Stimulated activated CD4-positive, alpha-beta T cell treated with anti-CD3 and anti-CD28 coated beads, Interleukin-12 subunit alpha, Interleukin-12 subunit beta, amount 100 ng/mL, for 24 hours (primary cell): ENCODE measurements at regions not wholly inside any gene's neighbourhood (a gene's known extent, or its start where the extent isn't known, plus 50 kb on each side); places are given as distances from the start of the nearest gene placed in this dataset.
"Not testable (repeated sequence)": the region's sequence is repeated elsewhere in the genome, so short reads cannot be mapped to it uniquely, and the experiment has no call there.

Experiments
- DNase-seq, 2 experiments: peaks; one replicate each; pipeline ENCODE4 v3.0.0-alpha.2; 2020; ENCODE audit warnings: low read depth in 2 of 2

GRCh38 chr19:31881988-31882387 is 463.4 kb upstream of the ZNF507 start:
- no peak for DNase-seq

GRCh38 chr19:31882709-31883108 is 462.7 kb upstream of the ZNF507 start:
- DNase-seq: no peak

GRCh38 chr19:31883296-31883990 is 462.0 kb upstream of the ZNF507 start:
- DNase-seq: no peak

GRCh38 chr19:31885280-31885853 is 460.0 kb upstream of the ZNF507 start:
- no peak for DNase-seq

- no peak for DNase-seq
Observed at GRCh38 chr19:31890230-31890629, 455.2 kb upstream of the ZNF507 start.

- DNase-seq: no peak
Observed at GRCh38 chr19:31892060-31892459, 453.4 kb upstream of the ZNF507 start.

GRCh38 chr19:31893491-31893890 is 451.9 kb upstream of the ZNF507 start:
- DNase-seq: not testable (repeated sequence)

GRCh38 chr19:31894451-31894850 is 451.0 kb upstream of the ZNF507 start:
- no peak for DNase-seq

- no peak for DNase-seq
Observed at GRCh38 chr19:31897292-31897691, 448.1 kb upstream of the ZNF507 start.

- no peak for DNase-seq
Observed at GRCh38 chr19:31900991-31901390, 444.4 kb upstream of the ZNF507 start.

- DNase-seq: no peak
Observed at GRCh38 chr19:31902821-31903220, 442.6 kb upstream of the ZNF507 start.

- no peak for DNase-seq
Observed at GRCh38 chr19:31903979-31904378, 441.4 kb upstream of the ZNF507 start.

GRCh38 chr19:31906111-31906871 is 439.1 kb upstream of the ZNF507 start:
- no peak for DNase-seq

GRCh38 chr19:31907661-31908060 is 437.7 kb upstream of the ZNF507 start:
- no peak for DNase-seq

GRCh38 chr19:31908080-31908479 is 437.3 kb upstream of the ZNF507 start:
- no peak for DNase-seq

GRCh38 chr19:31908496-31909225 is 436.7 kb upstream of the ZNF507 start:
- DNase-seq: no peak

- DNase-seq: no peak
Observed at GRCh38 chr19:31910224-31910623, 435.2 kb upstream of the ZNF507 start.

GRCh38 chr19:31911577-31911976 is 433.8 kb upstream of the ZNF507 start:
- no peak for DNase-seq

- DNase-seq: no peak
Observed at GRCh38 chr19:31913103-31913661, 432.2 kb upstream of the ZNF507 start.

GRCh38 chr19:31930401-31930800 is 415.0 kb upstream of the ZNF507 start:
- no peak for DNase-seq

- no peak for DNase-seq
Observed at GRCh38 chr19:31937983-31938382, 407.4 kb upstream of the ZNF507 start.

GRCh38 chr19:31938675-31939074 is 406.7 kb upstream of the ZNF507 start:
- DNase-seq: no peak
